Natural killer cell (primary cell): ENCODE measurements at regions not wholly inside any gene's neighbourhood (a gene's known extent, or its start where the extent isn't known, plus 50 kb on each side); places are given as distances from the start of the nearest gene placed in this dataset.

Experiments used
- ATAC-seq, 3 donors: fragments of 150-1000 bp in 2 of 3; fragments of 200-7000 bp in 1 of 3; cut with Tn5 transposase; 1 replicate in 1 of 3; 2 replicates in 2 of 3; pipeline ENCODE4 v1.10.0; 2021; ENCODE audit warnings: mild to moderate bottlenecking in 2 of 3, moderate library complexity in 2 of 3
- DNase-seq, 2 donors: peaks; one replicate each; pipeline versions ENCODE4 v3.0.0 to v3.0.0-alpha.2; 2013 to 2021; ENCODE audit warnings: mixed read lengths in 1 of 2
- H3K27ac ChIP-seq: one replicate; pipeline ENCODE4 v1.5.1; 2013; ENCODE audit warnings: mild to moderate bottlenecking, low read length
- H3K27me3 ChIP-seq: one replicate; pipeline ENCODE4 v1.6.1; 2013; ENCODE audit warnings: low read length; ENCODE audit not compliant: control insufficient read depth, insufficient read depth
- H3K36me3 ChIP-seq: one replicate; pipeline ENCODE4 v1.6.1; 2013; ENCODE audit warnings: low read length; ENCODE audit not compliant: control insufficient read depth, insufficient read depth
- H3K4me1 ChIP-seq: one replicate; pipeline ENCODE4 v1.6.1; 2013; ENCODE audit warnings: low read length; ENCODE audit not compliant: control insufficient read depth, insufficient read depth
- H3K4me3 ChIP-seq: one replicate; pipeline ENCODE4 v1.5.1; 2013; ENCODE audit warnings: low read length
- H3K9me3 ChIP-seq: one replicate; pipeline ENCODE4 v1.6.1; 2013; ENCODE audit warnings: low read length; ENCODE audit not compliant: control insufficient read depth, insufficient read depth
- H3K27ac Mint-ChIP-seq, 2 donors: one replicate each; pipeline ENCODE4 v1.8.0; 2022; ENCODE audit warnings: mild to moderate bottlenecking in 2 of 2, mixed read lengths in 2 of 2, moderate library complexity in 1 of 2
- H3K27me3 Mint-ChIP-seq, 2 donors: one replicate each; pipeline ENCODE4 v1.8.0; 2022; ENCODE audit warnings: low read depth in 2 of 2, mixed read lengths in 2 of 2
- H3K36me3 Mint-ChIP-seq: one replicate; pipeline ENCODE4 v1.8.0; 2022; ENCODE audit warnings: mixed read lengths
- H3K4me1 Mint-ChIP-seq, 2 donors: one replicate each; pipeline ENCODE4 v1.8.0; 2022; ENCODE audit warnings: mixed read lengths in 2 of 2
- H3K4me3 Mint-ChIP-seq: one replicate; pipeline ENCODE4 v1.8.0; 2022; ENCODE audit warnings: mild to moderate bottlenecking, moderate library complexity, mixed read lengths
- H3K9me3 Mint-ChIP-seq, 2 donors: one replicate each; pipeline ENCODE4 v1.8.0; 2022; ENCODE audit warnings: mixed read lengths in 2 of 2
- WGBS: methylation state at CpG from one replicate; pipeline ENCODE4 v1.1.7; 2013; ENCODE audit warnings: missing lambda C conversion rate; ENCODE audit not compliant: insufficient coverage; 5-methylcytosine and 5-hydroxymethylcytosine counted together
- intact Hi-C: fragments of 100-400 bp; cut with micrococcal nuclease; formaldehyde crosslinking; loops from one replicate; pipeline ENCODE4 v1.14.2; 2022
- TF ChIP-seq, protein P1 (sequence below): fragments of 200-600 bp; IDR thresholded peaks from one replicate; pipeline ENCODE4 v1.8.0; 2022; ENCODE audit warnings: antibody characterized with exemption

- Mint-ChIP-seq H3K27me3 (peaks cover 7 to 34% of the 10 kb centered on the region in 2 donors), H3K27ac (no peak overlapping the region), H3K9me3 (no peaks in the 10 kb centered on the region), H3K36me3 (no peaks in the 10 kb centered on the region), H3K4me3 (no peak overlapping the region), H3K4me1 (no peaks in the 10 kb centered on the region)
- peaks cover 2% of the 10 kb centered on the region for H3K27me3 ChIP-seq
- DNase-seq (no peak), ATAC-seq (no peak)
- H3K9me3 ChIP-seq, result no peaks in the 10 kb centered on the region
- no peaks in the 10 kb centered on the region for H3K36me3 ChIP-seq
- intact Hi-C loops, result no loop called here
- TF ChIP-seq, protein P1, sequence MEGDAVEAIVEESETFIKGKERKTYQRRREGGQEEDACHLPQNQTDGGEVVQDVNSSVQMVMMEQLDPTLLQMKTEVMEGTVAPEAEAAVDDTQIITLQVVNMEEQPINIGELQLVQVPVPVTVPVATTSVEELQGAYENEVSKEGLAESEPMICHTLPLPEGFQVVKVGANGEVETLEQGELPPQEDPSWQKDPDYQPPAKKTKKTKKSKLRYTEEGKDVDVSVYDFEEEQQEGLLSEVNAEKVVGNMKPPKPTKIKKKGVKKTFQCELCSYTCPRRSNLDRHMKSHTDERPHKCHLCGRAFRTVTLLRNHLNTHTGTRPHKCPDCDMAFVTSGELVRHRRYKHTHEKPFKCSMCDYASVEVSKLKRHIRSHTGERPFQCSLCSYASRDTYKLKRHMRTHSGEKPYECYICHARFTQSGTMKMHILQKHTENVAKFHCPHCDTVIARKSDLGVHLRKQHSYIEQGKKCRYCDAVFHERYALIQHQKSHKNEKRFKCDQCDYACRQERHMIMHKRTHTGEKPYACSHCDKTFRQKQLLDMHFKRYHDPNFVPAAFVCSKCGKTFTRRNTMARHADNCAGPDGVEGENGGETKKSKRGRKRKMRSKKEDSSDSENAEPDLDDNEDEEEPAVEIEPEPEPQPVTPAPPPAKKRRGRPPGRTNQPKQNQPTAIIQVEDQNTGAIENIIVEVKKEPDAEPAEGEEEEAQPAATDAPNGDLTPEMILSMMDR, result no peak
- 39% methylated on average over 6 of the region's 6 CpGs for WGBS
- H3K4me1 ChIP-seq, result no peaks in the 10 kb centered on the region
- H3K4me3 ChIP-seq, result no peak overlapping the region
- H3K27ac ChIP-seq, result no peak overlapping the region
Observed at GRCh38 chr12:3379079-3379478, 111.9 kb upstream of the PRMT8 start.

DNA sequence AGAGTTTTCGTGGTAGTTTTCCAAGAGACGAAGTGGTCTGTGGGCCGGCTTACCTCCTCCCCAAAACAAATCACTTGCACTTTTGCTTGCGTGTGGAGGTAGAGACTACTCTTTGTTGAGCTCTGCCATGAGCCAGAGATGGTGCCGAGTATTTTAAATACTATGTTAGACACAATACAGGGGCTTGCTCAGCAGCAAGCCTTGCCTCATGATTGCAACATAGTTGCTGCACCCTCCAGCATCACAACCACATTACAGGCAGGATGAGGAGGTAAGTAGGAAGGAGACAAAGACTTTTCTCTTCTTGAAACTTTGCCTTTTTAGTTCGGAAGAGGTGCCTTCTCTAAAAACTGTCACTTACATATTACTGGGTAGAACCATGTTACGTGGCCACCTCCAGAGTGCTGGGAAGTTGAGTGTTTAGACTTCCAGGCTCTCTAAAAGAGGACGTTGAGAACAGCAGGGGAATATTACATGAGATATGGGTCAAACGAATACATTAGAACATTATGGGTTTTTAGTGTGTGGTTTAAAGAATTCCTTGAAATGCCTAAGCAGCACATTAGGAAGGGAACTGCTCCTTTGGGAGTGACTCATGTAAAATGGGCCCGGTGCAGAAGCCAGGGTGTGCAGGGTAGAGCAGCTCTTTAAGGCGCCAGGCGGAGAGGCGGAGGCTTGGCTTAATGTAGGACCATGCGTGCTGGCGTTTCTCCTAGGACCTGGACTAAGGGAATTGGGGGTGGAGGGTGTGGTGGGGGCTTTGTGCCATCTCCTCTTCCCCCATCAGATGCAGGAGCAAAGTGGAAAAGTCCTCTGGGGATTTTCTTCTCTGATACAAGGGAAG, 110.6 kb upstream of the PRMT8 start:
- no peak overlapping the region for H3K4me3 Mint-ChIP-seq
- TF ChIP-seq, protein P1, result no peak
- Histone ChIP-seq H3K27ac (no peak overlapping the region), H3K9me3 (no peaks in the 10 kb centered on the region), H3K27me3 (peaks cover 2% of the 10 kb centered on the region), H3K4me3 (no peak overlapping the region), H3K4me1 (no peaks in the 10 kb centered on the region), H3K36me3 (no peaks in the 10 kb centered on the region)
- H3K27ac Mint-ChIP-seq, result no peak overlapping the region
- H3K9me3 Mint-ChIP-seq, result no peaks in the 10 kb centered on the region
- H3K27me3 Mint-ChIP-seq, result peaks cover 7 to 27% of the 10 kb centered on the region in 2 donors
- 83% methylated on average over 9 of the region's 15 CpGs for WGBS
- DNase-seq, result no peak
- H3K4me1 Mint-ChIP-seq, result no peaks in the 10 kb centered on the region
- H3K36me3 Mint-ChIP-seq, result no peaks in the 10 kb centered on the region
- ATAC-seq, result no peak
- intact Hi-C loops, result no loop called here

- no peak overlapping the region for H3K4me3 Mint-ChIP-seq
- Histone ChIP-seq H3K4me3 (no peak overlapping the region), H3K27ac (no peak overlapping the region), H3K4me1 (no peaks in the 10 kb centered on the region), H3K36me3 (no peaks in the 10 kb centered on the region), H3K27me3 (peaks cover 2% of the 10 kb centered on the region), H3K9me3 (no peaks in the 10 kb centered on the region)
- no peaks in the 10 kb centered on the region for H3K36me3 Mint-ChIP-seq
- H3K27me3 Mint-ChIP-seq, result peaks cover 14 to 32% of the 10 kb centered on the region in 2 donors
- H3K4me1 Mint-ChIP-seq, result no peaks in the 10 kb centered on the region
- TF ChIP-seq, protein P1, result no peak
- no peak overlapping the region for H3K27ac Mint-ChIP-seq
- DNase-seq, result no peak
- WGBS, result 45% methylated on average over 6 of the region's 6 CpGs
- peaks cover 0 to under 1% of the 10 kb centered on the region in 2 donors for H3K9me3 Mint-ChIP-seq
- ATAC-seq, result no peak
- intact Hi-C loops, result no loop called here
Observed at GRCh38 chr12:3381059-3382047, 109.7 kb upstream of the PRMT8 start.
